Mesenteric fat pad (tissue), 1 donor: ENCODE measurements at regions not wholly inside any gene's neighbourhood (a gene's known extent, or its start where the extent isn't known, plus 50 kb on each side); places are given as distances from the start of the nearest gene placed in this dataset.

Experiments
- DNase-seq: peaks from one replicate; pipeline ENCODE4 v3.0.0-alpha.2; 2020; ENCODE audit warnings: low spot score
- donor health status: DM: yes; HTN: yes; CAD: no.

DNA sequence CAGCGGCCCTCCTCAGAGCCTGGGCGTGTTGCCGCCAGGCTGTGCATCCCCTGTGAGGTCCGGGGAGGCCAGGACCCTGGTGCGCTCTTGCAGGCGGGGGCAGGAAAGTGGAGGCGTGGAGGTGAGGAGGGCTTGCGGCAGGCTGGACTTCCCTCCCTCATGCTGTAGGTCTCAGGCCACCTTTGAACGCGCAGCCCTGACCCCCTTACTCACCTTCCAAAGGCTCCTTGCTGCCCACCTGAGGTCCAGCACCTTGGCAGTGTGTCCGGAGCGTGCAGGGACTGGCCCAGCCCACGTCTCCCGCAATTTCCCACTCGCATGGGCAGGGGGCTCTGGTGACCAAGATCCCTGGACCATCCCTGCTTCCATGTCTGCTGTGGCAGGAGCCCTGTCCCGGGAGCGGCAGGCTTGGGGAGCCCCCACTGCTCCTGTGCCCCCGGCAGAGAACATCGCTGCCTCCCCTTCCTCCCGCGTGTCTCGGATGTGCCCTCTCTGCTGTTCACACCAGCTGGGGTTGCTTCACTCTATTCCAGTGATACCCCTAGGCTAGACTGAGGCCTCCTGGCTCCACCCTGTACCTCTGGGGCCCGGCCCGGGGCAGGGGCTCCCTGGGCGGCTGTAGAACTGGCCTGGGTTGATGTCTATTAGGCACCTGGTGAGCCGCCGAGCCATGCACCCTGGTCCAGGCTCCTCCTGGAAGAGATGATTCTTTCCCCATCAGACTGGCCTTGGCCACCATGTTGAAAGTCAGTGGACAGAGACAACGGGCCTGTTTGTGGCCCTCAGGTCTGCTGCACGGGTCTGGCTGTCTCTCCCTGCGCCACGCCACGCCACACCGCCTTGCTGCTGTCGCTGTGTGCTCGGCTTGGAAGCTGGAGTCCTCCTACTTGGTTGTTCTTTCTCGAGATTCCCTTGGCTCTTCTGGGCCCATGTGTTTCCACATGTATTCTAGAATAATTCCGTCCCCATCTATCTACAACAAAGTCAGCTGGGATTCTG, 95.4 kb upstream of the ADRA2C start:
- no peak for DNase-seq

DNA sequence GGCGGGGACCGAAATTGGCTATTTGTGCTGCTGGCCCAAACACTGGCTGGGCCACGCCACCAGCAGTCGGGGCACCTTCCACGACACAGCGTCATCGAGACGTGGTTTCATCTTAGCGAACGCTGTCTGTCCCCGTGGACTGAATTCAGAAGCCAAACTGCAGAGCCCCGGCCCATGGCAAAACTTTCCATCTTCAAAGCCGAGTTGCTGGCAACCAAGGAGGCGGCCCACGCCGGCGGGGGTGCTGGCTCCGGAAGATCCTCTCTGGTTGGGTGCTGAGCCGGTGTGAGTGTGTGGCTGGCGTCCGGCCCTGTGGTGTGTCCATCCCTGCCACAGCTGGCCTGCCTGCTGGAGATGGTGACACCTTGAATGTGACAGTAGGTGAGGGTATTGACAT, 96.6 kb upstream of the ADRA2C start:
- no peak for DNase-seq

DNA sequence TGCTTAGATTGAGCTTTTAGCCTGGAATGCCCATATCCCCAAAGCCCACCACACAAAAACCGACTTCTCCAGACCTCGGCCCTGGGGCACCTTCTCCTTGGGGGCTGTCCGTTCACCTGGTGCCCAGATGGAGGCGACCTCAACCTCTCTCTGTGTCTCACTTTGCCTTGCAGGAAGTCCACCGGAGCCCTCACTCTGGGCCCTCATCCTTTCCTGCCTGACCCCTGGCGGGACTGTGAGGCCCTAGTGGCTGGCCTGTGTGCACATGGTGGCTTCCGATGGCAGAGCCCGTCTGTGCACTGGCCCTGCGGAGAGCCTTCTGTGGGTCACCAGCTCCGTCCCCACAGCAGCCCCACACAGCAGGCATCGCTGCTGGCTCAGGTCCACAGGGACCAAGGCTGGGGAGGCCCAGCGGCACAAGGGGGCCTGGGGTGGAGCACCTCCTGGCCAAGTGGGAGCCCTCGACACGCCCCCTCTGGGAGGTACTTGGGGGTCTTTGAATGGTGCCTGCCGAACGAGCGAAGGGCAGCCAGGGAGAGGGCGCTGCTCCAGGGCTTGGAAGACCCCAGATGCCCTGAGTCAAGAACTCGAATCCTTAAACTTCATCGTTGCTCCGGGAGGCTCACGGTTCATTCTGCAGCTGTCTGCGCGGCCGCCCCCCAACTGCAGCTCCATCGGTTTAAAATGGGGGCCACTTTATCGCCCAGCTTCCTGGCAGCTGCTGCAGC, 97.2 kb upstream of the ADRA2C start:
- no peak for DNase-seq

DNA sequence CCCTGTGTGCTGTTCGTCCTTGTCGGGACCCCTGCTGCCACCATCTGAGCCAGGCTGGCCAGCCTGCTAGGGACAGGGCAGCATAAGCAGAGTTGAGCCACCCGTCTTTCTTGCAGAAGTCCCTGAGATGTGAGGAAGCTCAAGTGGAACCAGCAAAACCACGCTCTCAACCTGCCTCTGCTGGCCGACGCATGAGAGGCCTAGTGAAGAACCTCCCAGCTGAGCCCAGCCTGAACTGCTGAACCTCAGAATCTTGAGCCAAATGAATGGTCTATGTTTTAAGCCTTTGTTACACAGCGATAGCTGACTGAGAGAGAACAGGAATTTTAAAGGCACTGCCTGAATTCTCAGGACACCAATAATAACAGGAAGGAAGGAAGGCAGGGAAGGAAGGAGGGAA, 98.9 kb upstream of the ADRA2C start:
- no peak for DNase-seq

DNA sequence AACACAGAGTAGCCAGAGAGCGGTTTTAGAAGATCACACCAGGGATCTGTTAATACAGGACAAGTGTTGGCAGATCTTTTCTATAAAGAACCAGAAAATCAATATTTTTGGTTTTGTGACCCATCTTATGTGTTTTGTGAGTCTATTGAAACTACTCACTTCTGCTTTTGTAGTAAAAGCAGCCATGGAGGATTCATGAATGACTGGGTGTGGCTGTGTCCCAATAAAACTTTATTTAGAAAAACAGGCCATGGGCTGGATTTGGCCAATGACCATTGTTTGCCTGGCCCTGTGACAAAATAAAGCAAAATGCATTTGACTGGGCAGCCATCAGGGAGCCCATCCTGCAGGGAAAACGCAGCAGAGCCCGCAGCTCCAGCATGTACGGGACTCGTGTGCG, 99.9 kb upstream of the ADRA2C start:
- no peak for DNase-seq

DNA sequence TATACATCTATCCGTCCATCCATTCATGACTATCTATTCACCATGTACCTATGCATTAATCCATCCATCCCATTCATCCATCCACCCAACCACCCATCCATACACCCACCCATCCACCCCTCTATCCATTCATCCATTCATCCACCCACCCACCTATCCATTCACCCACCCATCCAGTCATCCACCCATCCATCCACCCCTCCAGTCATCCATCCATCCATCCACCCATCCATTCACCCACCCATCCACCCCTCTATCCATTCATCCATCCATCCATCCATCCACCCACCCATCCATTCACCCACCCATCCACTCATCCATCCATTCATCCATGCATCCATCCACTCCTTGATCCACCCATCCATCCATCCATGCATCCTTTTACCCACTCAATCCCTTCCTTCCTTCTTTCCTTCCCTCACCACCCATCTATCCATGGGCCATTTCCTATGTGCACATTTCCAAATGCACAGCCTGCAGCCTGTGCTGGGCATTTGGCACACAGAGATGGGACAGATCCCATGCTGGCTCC, 100.8 kb upstream of the ADRA2C start:
- DNase-seq = no peak

DNA sequence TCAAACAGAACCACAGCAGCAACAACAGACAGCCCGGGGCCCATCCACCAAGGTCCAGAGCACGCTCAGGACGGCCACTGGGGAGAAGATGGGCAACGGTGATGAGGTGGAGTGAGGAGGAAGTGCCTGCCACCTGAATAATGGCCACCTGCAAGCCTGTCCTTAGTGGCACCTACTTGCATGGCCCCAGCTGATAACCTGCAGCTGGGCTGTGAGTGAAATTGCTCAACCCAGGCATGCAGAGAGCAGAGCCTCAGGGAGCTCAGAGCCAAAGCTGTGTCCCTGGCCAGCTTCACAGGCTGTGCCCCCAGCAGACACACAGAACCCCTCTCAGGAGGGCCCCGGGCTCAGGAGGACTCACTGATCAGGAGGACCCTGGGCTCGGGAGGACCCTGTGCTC, 102.4 kb upstream of the ADRA2C start:
- DNase-seq = no peak

DNA sequence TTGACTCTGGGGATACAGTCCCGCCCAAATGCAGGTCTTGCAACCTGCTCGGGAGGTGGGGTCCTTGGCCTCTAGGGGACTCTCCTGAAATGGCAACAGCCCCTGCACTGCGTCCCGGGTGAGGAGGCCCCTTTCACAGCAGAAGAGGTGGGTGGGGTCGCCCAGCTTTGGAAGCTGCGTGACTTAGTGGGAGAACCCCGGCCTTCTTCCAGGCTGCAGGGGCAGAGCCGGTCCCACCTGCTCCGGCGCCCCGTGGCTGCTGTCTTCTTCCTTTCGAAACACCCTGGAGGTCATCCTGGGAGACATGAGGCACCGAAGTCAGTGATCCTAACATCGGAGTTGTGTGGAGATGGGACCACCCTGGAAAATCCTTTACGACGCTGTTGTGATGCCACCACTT, 103.7 kb upstream of the ADRA2C start:
- no peak for DNase-seq

DNA sequence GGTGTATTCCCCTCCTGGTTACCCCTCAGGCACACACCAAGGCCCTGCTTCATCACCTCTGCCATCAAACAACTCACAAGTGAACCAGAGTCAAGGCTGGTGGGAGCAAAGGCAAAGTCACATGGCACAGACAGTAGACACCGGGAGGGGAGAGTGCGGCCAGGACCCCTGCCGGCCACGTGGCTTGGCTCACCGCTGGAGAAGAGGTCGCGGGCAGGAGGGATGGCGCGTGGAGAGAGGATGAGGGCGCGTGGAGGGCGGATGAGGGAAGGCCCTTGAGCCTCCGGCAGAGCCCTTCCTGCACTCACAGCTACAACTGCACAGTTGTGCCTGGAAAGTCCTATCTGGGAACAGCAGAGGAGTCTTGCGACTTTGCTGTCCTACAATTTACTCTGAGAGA, 104.2 kb upstream of the ADRA2C start:
- DNase-seq = no peak

DNA sequence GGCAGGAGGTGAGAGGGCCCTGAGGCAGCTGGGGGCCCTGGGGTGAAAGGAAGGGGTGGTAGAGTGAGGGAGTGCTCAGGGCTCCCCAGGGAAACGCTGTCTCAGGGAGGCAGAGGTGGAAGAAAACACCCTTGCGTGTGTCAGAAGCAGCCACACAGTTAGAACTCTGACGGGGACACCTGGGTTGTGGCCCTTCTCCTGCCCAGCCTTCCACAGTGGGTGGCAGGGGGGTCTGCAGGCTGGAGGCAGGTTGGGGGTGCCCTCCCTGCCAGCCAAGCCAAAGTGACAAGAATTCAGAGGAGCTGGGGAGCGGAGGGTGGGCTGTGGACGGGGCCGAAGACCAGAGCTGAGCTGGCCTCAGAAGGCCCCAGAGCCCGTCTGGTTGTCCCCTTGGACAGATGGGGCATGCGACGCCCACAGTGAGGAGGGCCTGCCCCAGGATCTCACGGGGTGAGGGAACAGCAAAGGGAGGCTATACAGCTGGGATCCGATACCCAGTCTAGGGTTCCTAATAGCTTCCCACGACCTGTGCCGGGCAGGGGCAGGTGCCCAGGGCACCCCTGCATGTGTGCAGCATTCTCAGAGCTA, 105.2 kb upstream of the ADRA2C start:
- no peak for DNase-seq

DNA sequence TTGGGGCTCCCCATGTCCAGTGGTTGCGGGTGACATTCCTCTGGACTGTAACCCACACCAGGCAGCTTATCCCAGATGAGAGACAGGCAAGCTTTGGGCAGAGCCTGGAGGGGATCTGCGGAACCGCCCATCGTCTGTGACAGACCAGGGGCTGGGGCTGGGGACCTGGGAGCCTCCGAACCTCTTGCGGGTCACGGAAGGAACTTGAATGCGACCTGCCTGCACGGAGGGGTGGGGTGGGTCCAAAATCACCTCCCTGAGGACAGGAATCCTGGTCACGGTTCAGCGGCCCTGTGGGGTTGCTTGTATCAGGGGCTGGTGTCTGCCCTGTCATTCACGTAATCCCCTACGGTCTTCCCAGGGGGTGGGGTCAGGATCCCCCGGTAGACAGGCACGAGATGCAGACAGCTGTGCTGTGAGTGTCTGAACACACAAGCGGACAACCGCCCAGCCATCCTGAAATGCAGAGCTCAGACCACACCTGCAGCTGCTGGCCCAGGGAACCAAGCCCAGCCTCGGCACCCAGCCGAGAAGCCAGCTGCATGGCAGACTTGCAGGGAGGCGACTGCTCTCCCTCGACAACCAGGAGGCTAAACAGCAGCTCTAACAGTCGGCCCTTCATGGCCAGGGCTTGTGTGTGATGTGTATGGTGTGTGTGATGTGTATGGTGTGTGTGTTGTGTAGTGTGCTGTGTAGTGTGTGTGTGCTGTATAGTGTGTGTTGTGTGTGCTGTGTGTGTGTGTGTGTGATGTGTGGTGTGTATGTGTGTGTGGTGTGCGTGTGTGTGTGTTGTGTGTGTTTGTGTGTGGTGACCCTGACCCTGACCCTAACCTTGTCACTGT, 105.9 kb upstream of the ADRA2C start:
- DNase-seq = no peak

DNA sequence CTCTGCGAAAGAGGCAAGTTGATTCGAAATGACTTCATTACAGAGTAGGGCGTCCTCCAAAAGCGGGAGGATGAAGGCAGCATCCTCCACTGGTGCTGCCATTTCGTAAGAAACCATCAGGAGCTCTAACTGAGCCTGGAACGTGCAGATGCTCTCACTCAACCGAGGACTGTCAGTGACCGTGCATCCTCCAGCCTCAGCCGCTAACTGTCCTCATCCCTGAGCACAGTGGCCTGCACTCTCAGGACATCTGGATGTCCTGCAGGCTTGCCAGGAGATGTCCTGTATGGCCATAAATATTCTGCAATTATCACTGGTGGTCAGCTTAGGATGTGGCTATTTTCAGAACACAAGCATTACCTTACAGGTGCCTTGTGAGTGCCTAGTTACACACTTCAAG, 107.1 kb upstream of the ADRA2C start:
- no peak for DNase-seq

DNA sequence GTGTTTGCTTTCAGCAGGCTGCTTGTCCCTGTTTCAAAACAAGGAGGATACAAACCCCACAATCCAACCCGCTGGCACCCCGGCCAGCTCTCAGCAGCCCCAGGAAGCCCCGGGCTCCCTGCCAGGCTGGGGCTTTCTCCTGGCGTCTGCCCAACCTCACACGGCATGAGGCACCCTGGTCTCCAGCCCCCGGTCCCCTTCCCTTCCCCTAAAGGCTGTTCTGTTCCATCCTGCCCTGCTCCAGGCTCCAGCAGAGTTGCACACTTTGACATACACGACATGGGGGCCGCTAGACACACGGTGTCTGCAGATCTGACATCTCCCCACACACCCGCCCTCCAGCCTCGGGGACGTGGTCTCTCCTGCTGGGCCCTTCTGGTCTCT, 107.7 kb upstream of the ADRA2C start:
- no peak for DNase-seq

DNA sequence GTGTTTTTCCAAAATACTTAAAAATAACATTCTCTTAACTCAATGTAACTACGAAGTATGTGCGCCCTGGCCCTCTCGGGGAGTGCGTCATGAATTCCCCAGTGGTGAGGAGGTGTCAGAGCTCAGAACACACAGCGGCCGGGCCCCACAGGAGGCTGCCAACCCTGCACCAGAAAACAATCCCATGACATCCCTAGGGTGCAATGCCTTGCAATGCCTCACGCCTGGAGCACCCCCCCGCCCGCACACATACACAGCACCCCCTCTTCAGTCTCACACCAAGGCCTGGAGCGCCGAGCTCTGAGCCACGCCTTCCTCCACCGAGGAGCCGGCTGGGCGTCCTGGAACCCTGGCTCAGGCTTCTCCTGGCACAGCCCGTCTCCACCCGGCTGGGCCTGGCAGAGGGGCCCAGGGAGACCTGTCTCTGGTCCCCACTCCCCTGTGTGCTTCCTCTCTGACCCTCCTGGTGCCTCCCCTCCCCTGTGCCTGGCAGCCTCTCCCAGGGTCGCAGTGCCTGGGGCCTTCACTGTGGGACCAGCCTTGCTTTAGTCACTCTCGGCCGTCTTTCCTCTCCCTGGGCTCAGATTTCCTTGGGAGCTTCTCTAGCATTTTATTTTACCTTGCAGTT, 108.2 kb upstream of the ADRA2C start:
- no peak for DNase-seq

DNA sequence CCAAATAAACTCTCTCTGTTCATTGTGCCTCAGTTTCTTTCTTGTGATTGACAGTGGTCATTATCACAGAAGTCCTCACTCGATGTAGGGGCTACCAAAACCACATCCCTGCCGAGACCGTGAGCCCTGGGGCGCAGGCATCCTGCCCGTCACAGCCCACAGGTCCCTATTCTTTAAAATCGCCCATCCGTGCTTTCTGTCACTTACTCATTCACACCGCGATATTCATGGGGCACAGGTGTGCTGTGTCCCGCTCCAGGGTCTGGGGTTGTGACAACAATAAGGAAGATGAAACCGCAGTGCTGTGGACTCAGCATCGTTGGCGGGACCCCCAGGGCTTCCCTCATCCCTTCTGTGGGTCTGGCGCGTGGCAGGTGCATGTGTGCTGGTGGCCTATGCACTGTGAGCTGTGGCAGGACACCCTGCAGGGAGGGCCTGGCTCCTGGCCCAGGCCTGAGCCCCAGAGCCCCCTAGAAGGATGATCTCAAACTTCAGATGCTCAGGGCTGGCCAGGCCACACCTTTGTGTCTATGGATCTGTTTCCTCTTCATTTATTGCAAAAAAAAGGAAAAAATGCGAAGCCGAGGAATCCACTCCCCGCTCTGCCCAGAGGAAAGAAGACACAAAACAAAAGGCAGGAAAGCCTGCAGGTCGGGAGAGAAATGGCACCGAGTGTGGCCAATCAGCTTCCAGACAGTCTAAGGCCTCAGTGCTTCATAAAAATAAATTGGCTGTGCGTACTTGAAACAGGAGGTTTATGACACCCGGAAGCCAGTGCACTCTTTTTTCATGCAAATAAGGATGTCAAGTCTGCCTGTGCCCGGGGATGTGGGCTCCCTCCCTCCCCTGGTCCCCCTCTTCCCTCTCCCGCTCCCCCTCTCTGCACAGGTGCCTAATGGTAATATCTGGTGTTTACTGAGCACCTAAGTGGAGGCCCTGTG, 109.5 kb upstream of the ADRA2C start:
- no peak for DNase-seq

DNA sequence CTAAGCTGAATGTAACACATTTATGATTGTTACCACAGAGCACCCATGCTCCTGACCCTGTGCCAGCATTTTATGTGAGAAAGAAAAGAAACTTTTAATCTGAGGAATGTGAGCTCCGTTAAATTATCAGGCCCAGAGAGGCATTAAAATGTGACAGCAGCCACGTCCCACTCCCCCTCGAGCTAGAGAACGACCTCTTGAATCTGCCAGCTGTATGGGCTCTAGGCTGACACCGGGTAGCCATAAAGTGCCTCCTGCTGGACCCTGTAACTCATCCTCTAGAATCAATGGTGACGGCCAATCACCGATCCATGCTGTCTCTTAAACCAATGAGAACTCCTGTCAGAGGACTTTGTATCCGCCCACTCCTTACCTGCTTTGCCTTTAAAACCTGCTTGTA, 110.2 kb upstream of the ADRA2C start:
- no peak for DNase-seq

DNA sequence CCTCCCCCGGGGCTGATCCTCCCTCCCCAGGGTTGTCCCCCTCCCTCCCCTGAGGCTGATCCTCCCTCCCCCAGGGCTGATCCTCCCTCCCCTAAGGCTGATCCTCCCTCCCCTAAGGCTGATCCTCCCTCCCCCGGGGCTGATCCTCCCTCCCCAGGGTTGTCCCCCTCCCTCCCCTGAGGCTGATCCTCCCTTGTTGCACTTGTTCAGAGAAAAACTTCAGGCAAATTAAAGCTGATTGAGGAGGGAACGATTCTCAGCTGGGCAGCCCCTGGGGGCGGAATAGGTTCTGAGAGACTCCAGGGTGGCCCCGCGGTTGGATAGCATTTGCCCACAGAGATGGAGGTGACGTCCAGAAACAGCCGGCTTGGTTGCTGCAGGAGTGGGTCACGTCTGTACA, 110.7 kb upstream of the ADRA2C start:
- DNase-seq = no peak

DNA sequence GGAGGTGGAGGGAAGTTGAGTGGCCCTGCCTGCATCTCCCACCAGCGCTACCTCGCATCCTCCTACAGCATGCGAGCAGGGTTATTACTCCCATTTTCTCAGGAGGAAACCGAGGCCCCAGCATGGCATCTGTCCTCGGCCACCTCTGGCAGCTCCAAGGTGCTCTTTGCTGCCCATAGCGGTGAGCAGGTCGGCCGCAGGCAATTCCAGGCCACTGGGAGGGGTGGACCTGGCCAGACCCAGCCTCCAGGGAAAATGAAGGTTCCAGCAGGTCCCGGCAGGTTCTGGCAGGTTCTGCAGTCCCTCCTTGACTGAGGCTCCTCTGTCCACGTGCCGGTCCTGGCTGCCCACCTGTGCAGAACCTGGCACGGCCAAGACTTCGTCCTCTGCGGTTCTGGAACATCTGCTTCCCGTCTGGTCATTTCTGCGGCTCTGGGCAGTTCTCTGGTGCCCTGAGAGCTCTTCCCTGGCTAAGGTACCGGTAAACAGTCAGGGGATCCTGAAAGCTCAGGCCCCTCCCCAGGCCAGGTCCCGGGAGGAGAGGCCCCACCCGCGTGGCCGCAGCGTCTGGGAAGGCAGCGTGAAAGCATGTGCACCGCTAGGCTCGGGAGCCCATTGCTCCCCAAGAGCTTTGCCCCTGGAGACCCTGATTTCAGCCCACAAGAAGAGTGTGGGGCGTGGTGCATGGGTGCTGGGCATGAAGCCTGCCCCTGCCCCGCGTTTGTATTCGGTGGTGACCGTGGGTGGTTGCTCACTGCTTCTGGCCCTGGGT, 112.0 kb upstream of the ADRA2C start:
- no peak for DNase-seq

DNA sequence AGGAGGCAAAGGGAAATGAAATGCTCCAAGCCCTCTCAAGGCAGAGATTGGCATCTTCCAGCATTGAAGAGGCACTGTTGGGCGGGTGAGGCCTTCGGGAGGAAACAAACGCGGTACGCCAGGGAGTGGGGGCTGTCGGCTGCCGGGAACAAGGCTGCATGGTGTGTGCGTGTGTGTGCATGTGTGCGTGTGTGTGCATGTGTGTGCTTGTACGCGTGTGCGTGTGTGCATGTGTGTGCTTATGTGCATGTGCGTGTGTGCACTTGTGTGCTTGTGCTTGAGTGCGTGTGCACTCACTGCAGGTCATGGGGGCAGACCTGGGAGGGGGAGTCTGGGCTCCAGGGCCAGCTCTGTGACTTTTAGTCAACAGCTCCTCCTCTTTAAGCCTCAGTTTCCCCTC, 113.6 kb upstream of the ADRA2C start:
- no peak for DNase-seq
